ENCODE measurements at regions not wholly inside any gene's neighbourhood (a gene's known extent, or its start where the extent isn't known, plus 50 kb on each side); places are given as distances from the start of the nearest gene placed in this dataset.

DNA sequence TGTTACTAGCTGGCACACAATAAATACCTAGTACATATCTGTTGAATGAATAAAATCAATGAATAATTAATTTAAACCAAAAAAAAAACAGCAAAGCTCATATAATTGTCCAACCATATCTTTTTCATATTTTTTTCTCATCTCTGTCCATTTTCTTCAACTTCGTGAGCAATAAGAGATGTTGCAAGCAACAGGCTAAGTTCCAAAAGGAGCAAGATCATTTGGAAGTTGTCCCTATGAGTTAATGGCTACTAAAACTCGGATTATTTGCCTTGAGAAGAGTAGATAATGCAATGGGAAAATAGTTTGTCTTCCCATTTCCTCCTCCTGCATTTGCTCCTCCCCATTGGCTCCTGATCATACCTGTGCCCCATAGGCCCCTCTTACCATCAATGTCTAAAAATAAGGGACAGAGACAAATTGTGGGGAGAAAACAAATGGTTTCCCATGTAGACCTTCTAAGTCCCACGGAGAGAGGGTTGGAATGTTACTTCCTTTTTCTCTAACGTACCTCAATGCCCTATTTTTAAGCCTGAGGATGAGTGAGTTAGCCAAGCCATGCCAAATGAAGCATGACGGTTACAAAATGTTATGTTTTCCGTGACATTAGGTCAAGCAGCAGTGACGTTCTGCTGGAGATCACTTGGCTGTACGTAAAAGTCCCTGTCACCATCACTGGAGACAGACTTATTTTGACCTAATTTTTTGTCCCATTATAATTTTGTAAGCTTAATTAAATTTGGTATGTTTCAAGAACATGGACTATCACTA is 217.3 kb upstream of the PREP start:
- Histone ChIP-seq H3K27me3 (ENCODE audit: control insufficient read depth in 4 of 4, insufficient read depth in 4 of 4, low read length in 3 of 4) (peaks cover 0 to 3% (median 1%) of the 10 kb centered on the region in 4 donors), H3K36me3 (ENCODE audit: control insufficient read depth in 4 of 4, insufficient read depth in 3 of 4, low read depth in 1 of 4, low read length in 3 of 4) (no peaks in the 10 kb centered on the region), H3K27ac (ENCODE audit: low read depth in 1 of 2, low read length in 2 of 2) (no peak overlapping the region), H3K4me1 (ENCODE audit: control insufficient read depth in 4 of 4, insufficient read depth in 4 of 4, low read length in 3 of 4) (no peaks in the 10 kb centered on the region), H3K9me3 (ENCODE audit: control insufficient read depth in 4 of 4, low read length in 3 of 4) (no peaks in the 10 kb centered on the region), H3K4me3 (ENCODE audit: low read depth in 1 of 3, low read length in 3 of 3) (no peak overlapping the region), H3K9ac (ENCODE audit: low read depth in 1 of 2, low read length in 2 of 2) (no peak overlapping the region)
- TF ChIP-seq FOXA1 (IDR thresholded peaks at IDR 0.05) = no peak
- TF ChIP-seq, protein P1, sequence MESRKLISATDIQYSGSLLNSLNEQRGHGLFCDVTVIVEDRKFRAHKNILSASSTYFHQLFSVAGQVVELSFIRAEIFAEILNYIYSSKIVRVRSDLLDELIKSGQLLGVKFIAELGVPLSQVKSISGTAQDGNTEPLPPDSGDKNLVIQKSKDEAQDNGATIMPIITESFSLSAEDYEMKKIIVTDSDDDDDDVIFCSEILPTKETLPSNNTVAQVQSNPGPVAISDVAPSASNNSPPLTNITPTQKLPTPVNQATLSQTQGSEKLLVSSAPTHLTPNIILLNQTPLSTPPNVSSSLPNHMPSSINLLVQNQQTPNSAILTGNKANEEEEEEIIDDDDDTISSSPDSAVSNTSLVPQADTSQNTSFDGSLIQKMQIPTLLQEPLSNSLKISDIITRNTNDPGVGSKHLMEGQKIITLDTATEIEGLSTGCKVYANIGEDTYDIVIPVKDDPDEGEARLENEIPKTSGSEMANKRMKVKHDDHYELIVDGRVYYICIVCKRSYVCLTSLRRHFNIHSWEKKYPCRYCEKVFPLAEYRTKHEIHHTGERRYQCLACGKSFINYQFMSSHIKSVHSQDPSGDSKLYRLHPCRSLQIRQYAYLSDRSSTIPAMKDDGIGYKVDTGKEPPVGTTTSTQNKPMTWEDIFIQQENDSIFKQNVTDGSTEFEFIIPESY (IDR thresholded peaks at IDR 0.05) = no peak
- TF ChIP-seq GABPA (IDR thresholded peaks at IDR 0.05 in 1 of 2, conservative IDR thresholded peaks at IDR 0.05 in 1 of 2) = no peak
- TF ChIP-seq SP1 (IDR thresholded peaks at IDR 0.05) = no peak
- TF ChIP-seq REST (IDR thresholded peaks at IDR 0.05) = no peak
- TF ChIP-seq RAD21 (IDR thresholded peaks at IDR 0.05) = no peak
- no peak for TF ChIP-seq ATF3 (IDR thresholded peaks at IDR 0.05)
- TF ChIP-seq TAF1 (conservative IDR thresholded peaks at IDR 0.05) = no peak
- TF ChIP-seq NR2F2 (IDR thresholded peaks at IDR 0.05) = no peak
- TF ChIP-seq CTCF (IDR thresholded peaks at IDR 0.05; ENCODE audit: low read depth, low read length, missing input control) = no peak
- no peak for TF ChIP-seq EGR1 (IDR thresholded peaks at IDR 0.05; ENCODE audit: low read depth in 2 of 2)
- TF ChIP-seq FOXA2 (IDR thresholded peaks at IDR 0.05) = no peak
- no peak for DNase-seq (ENCODE audit: low spot score)
- 73% methylated on average over 8 of the region's 8 CpGs for WGBS

- peaks cover 0 to 3% (median 1%) of the 10 kb centered on the region in 4 donors for H3K27me3 ChIP-seq (ENCODE audit: control insufficient read depth in 4 of 4, insufficient read depth in 4 of 4, low read length in 3 of 4)
- 91% methylated on average over 1 of the region's 1 CpG for WGBS
- H3K4me1 ChIP-seq (ENCODE audit: control insufficient read depth in 4 of 4, insufficient read depth in 4 of 4, low read length in 3 of 4) = no peaks in the 10 kb centered on the region
- H3K36me3 ChIP-seq (ENCODE audit: control insufficient read depth in 4 of 4, insufficient read depth in 3 of 4, low read depth in 1 of 4, low read length in 3 of 4) = no peaks in the 10 kb centered on the region
- H3K9me3 ChIP-seq (ENCODE audit: control insufficient read depth in 4 of 4, low read length in 3 of 4) = no peaks in the 10 kb centered on the region
- H3K4me3 ChIP-seq (ENCODE audit: low read depth in 1 of 3, low read length in 3 of 3) = no peak overlapping the region
- no peak overlapping the region for H3K9ac ChIP-seq (ENCODE audit: low read depth in 1 of 2, low read length in 2 of 2)
- no peak for DNase-seq (ENCODE audit: low spot score)
- H3K27ac ChIP-seq (ENCODE audit: low read depth in 1 of 2, low read length in 2 of 2) = no peak overlapping the region
- TF ChIP-seq ATF3 (IDR thresholded peaks at IDR 0.05) = no peak
- no peak for TF ChIP-seq CTCF (IDR thresholded peaks at IDR 0.05; ENCODE audit: low read depth, low read length, missing input control)
- TF ChIP-seq, protein P2, sequence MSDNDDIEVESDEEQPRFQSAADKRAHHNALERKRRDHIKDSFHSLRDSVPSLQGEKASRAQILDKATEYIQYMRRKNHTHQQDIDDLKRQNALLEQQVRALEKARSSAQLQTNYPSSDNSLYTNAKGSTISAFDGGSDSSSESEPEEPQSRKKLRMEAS (IDR thresholded peaks at IDR 0.05) = no peak
- TF ChIP-seq SP1 (IDR thresholded peaks at IDR 0.05) = no peak
- no peak for TF ChIP-seq RXRA (IDR thresholded peaks at IDR 0.05)
- no peak for TF ChIP-seq FOXA2 (IDR thresholded peaks at IDR 0.05)
- no peak for TF ChIP-seq YY1 (IDR thresholded peaks at IDR 0.05)
- no peak for TF ChIP-seq EGR1 (IDR thresholded peaks at IDR 0.05; ENCODE audit: low read depth in 2 of 2)
- no peak for TF ChIP-seq REST (IDR thresholded peaks at IDR 0.05)
- TF ChIP-seq GABPA (IDR thresholded peaks at IDR 0.05 in 1 of 2, conservative IDR thresholded peaks at IDR 0.05 in 1 of 2) = no peak
- TF ChIP-seq FOXA1 (IDR thresholded peaks at IDR 0.05) = no peak
Measured at GRCh38 chr6:105618247-105618646, 215.4 kb upstream of the PREP start.
